NB4 (cell line): ENCODE measurements at regions not wholly inside any gene's neighbourhood (a gene's known extent, or its start where the extent isn't known, plus 50 kb on each side); places are given as distances from the start of the nearest gene placed in this dataset.

Experiments used
- CTCF ChIP-seq: IDR thresholded peaks from one replicate; pipeline ENCODE4 v1.5.1; 2012; ENCODE audit warnings: low read depth, low read length
- MAX ChIP-seq: IDR thresholded peaks from 2 replicates; pipeline ENCODE4 v1.6.1; 2011; ENCODE audit warnings: low read depth, low read length

DNA sequence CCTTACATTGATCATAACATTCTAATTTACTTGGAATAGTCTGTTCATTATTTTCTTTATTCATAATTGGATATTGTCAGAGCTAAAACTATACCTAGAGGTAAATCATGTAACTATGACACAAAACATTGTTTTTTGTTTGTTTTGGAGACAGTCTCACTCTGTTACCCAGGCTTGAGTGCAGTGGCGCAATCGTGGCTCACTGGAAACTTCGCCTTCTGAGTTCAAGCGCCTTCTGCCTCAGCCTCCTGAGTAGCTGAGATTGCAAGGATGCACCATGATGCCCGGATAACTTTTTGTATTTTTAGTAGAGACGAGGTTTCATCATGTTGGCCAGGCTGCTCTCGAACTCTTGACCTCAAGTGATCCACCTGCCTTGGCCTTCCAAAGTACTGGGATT is 265.2 kb downstream of the FBXO8 start:
- TF ChIP-seq MAX: no peak
- TF ChIP-seq CTCF: no peak
